CD4-positive, alpha-beta T cell treated with Interferon gamma for 1 hour (primary cell): ENCODE measurements at regions not wholly inside any gene's neighbourhood (a gene's known extent, or its start where the extent isn't known, plus 50 kb on each side); places are given as distances from the start of the nearest gene placed in this dataset.
"Not testable (repeated sequence)": the region's sequence is repeated elsewhere in the genome, so short reads cannot be mapped to it uniquely, and the experiment has no call there.

ENCODE experiments used
- DNase-seq: peaks from one replicate; pipeline ENCODE4 v3.0.0-alpha.2; 2020

DNA sequence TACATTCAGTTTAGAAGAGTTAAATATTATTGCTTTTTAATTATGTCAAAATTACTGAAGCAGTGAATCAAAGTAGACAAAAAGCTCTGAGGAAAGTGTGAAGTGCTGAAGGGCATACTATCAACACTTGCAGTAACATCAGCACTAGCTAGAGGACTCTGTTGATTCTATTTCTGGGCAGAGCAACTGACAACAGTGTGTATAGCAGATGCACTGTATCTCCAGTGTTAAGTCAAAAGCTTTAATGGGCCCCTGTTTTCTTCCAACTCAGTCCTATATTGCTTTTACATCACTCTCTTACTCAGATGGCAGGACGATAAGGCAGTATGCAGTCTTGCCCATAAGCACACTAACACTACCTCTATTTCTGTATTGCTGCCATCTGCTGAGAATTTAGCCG is 435.2 kb upstream of the AMOT start:
- no peak for DNase-seq

DNA sequence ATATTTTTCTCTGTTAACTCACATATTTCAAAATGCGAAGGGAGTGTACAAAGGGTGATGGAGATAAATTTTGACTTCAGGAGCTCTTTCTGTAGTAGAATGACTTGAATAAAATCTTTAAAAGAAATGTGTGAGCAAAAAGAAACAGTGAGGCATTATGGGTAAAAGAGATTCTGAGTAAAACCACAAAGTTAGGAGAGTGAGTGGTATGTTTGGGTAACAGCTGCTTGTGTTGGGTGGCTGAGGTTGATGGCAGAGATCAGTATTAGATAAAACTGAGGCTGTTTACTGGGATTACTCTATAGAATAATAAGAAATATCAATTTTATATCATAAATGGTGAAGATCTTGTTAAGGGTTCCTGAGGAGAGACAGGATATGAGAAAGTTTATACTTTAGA is 434.2 kb upstream of the AMOT start:
- no peak for DNase-seq

- no peak for DNase-seq
Observed at GRCh38 chrX:113274345-113274744, 433.7 kb upstream of the AMOT start.

GRCh38 chrX:113269203-113269602 is 428.6 kb upstream of the AMOT start:
- no peak for DNase-seq

DNA sequence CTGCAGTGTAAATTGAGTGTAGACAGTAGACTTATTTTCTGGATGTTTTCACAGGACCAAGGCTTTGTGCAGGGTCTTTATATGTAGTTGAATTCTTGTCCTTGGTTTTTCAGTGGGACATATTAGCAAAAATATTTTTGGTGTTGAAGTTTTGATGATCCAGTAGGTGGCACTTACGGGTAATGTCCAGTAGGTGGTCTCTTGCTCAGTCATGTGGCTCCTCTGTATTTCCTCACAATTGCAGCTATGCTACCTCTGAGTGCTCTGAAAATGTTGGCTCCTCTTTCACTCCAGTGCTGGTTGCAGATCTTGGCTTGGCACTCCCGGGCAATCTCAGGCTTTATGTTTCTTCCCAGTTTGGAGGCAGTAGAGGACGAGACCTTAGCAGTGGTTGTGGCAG is 419.8 kb upstream of the AMOT start:
- no peak for DNase-seq

GRCh38 chrX:113222305-113222704 is 381.7 kb upstream of the AMOT start:
- DNase-seq, result no peak

DNA sequence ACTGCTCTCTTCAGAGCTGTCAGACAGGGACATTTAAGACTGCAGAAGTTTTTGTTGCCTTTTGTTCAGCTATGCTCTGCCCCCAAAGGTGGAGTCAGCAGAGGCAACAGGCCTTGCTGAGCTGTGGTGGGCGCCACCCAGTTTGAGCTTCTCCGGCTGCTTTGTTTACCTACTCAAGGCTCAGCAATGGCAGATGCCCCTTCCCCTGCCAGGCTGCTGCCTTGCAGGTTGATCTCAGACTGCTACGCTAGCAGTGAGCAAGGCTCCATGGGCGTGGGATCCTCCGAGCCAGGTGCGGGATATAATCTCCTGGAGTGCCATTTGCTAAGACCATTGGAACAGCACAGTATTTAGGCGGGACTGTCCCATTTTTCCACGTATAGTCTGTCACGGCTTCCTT is 371.4 kb upstream of the AMOT start:
- no peak for DNase-seq

DNA sequence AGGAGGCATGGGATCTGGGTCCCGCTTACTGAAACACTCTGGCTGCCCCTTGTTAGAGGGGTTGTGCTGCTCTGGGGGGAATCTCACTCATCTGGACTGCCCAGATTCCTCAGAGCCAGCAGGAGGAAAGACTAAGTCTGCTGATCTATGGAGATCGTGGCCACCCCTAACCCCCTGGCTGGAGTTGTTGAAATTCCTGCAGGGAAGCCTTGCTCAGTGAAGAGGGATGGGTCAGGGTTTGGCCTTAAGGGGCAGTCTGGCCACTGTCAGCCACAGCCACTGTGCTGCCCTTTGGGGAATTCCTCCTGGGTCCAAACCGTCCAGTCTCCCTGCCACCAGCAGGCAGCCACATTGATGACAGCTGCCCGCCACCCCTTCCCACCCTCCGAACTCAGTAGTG is 362.0 kb upstream of the AMOT start:
- no peak for DNase-seq

- DNase-seq, result no peak
Observed at GRCh38 chrX:113195949-113196348, 355.3 kb upstream of the AMOT start.

DNA sequence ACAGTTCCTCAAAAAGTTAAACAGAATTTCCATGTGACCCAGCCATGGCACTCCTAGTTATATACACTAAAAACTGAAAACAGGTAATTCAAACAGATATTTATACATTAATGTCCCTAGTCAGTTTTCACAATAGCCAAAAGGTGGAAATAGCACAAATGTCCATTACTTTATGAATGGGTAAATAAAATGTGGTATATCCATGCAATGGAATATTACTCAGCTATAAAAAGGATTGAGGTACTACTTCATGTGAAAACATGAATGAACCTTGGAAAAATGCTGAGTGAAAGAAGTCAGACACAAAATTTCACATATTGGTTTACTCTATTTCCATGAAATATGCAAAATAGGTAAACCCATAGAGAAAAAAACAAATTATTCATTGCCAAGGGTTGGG is 351.8 kb upstream of the AMOT start:
- no peak for DNase-seq

- DNase-seq, result no peak
Observed at GRCh38 chrX:113157496-113157895, 316.9 kb upstream of the AMOT start.

DNA sequence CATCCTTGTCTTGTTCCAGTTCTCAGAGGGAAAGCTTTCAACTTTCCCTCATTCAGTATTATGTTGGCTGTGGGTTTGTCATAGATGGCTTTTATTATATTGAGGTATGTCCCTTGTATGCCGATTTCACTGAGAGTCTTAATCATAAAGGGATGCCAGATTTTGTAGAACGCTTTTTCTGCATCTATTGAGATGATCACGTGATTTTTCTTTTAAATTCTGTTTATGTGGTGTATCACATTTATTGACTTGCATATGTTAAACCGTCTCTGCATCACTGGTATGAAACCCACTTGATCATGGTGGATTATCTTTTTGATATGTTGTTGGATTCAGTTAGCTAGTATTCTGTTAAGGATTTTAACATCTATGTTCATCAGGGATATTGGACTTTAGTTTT is 313.7 kb upstream of the AMOT start:
- DNase-seq, result not testable (repeated sequence)

GRCh38 chrX:113136836-113137235 is 296.2 kb upstream of the AMOT start:
- DNase-seq, result no peak

DNA sequence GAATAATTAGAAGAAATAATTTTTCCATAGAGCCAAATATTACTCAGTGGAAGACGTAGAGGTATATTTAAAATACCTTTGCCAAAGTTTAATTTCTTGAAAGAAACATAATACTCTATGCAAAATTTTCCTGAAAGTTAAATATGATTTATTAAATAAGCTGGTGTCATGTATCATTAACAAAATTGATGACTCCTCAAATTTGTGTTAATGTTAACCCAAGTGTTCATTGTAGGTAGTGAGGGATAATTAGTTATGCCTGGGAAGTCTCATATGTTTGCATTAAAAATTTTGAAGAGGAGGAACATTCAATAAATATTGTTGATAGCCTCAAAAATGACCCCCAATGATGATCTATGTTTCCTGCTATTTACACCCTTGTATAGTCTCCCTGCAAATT is 292.7 kb upstream of the AMOT start:
- no peak for DNase-seq

DNA sequence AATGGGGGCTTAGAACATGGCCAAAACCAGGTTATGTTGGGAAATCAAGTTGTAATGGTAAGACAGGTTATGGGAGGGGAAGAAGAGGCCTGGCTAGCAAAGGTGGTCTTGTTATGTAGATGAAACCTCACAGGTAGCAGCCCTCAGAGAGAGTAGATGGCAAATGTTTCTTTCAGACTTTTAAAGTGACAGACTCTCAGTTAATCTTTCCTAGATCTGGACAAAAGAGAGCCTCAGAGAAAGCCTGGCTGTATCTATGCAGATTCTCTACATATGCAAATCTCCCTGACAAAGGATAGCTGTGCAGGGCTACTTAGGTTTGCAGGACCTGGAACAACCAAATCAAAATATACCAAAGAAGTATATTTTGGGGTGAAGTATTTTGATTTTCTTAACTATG is 284.1 kb upstream of the AMOT start:
- no peak for DNase-seq

DNA sequence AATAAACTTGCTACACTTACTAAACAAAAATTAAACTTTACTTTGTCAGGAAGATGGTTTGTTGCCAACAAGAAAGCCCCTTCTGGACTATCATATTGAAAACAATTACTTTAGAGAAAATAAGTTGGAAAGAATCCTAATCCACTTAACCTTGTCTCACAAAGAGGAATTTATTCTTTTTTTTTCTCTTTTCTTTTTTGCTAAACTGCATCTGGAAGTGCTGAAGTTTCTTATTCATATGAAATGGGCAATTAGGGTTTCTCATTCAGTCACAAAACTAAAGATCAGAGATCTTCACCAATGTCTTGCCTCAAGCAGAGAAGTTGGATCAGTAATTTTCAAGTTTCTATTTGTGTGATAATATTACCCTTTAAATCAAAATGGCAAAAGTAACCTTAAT is 234.9 kb upstream of the AMOT start:
- DNase-seq, result no peak

DNA sequence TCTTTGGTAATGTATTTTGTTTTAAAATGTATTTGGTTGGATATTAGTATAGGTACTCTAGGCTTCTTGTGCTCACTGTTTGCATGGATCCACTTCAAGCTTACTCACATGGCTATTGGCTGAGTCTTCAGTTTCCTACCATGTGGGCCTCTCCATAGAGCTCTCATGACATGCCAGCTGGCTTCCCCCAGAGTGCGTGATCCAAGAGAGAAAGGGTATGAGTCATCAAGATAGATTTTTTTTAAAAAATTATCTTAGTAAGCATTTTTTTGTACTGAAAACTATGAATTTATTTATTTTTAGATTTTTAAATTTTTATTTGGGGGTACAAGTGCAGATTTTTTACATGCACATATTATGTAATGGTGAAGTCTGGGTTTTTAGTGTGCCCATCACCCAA is 219.1 kb upstream of the AMOT start:
- DNase-seq, result no peak

- no peak for DNase-seq
Observed at GRCh38 chrX:113058634-113059033, 218.0 kb upstream of the AMOT start.

DNA sequence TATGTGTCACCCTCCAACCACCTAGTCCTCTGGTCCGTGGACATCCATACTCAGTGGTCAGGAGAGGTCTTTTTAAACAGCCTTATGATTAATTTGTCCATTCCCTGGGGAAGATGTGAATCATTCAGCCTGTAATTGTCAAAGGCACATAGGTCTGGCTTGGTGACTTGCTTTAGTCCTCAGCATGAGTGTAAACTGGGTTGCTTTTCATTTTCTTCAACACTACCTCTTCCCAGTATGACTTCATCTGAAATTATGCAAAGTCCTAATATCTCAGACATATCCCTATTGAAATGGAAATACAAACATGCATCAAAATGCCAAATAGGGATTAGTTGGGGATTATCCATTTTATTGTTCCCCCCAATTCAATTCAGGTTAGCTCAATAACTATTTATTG is 208.3 kb upstream of the AMOT start:
- no peak for DNase-seq

GRCh38 chrX:113048480-113048879 is 207.8 kb upstream of the AMOT start:
- no peak for DNase-seq

DNA sequence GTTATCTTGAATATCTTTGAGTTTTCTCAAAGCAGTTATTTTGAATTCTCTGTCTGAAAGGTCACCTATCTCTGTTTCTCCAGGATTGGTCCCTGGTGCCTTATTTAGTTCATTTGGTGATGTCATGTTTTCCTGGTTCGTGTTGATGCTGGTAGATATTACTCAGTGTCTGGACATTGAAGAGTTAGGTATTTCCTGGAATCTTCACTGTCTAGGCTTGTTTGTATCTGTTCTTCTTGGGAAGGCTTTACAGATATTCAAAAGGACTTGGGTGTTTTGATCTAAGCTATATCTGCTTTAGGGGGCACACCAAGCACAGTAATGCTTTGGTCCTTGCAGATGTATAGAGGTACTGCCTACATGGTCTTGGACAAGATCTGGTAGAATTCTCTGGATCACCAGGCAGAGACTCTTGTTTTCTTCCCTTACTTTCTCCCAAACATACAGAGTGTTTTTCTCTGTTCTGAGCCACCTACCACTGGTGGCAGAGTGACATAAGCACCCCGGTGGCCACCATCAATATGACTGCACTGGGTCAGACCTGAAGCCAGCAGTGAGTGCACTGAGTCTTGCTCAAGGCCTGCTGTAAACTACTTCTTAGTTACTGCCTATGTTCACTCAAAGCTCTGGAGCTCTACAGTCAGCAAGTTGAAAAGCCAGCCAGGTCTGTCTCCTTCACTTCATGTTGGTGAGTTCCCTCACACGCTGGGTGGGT is 193.5 kb upstream of the AMOT start:
- DNase-seq, result no peak

DNA sequence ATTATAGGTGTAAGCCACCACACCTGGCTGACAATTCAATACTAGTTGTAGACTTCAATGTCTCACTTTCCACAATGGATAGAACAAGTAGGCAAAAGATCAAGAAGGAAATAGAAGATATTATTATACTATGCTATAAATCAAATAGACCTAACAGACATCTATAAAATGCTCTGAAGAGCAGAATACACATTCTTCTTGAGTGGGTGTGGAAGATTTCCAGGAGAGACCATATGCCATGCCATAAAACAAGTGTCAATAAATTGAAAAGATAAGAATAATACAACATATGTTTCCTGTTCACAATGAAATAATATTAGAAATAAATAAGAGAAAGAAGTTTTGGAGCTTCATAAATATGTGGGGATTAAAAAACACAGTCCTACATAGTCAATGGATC is 179.3 kb upstream of the AMOT start:
- DNase-seq, result no peak

DNA sequence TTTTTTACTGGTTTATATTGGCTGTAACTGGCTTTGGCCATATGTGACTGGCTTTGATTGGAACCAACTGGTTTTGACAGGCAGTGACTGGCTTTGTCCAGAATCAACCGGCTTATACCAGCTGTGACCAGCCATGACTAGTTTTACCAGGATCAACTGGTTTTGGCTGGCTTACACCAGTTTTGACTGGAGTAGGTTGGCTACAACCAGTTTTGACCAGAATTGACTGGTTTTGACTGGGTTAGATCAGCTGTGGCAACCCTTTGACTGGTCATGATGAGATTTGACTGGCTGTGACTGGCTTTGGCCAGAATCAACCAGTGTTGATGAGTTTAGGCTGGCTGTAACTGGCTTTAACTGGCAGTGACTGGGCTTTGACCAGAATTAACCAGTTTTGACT is 169.2 kb upstream of the AMOT start:
- no peak for DNase-seq

DNA sequence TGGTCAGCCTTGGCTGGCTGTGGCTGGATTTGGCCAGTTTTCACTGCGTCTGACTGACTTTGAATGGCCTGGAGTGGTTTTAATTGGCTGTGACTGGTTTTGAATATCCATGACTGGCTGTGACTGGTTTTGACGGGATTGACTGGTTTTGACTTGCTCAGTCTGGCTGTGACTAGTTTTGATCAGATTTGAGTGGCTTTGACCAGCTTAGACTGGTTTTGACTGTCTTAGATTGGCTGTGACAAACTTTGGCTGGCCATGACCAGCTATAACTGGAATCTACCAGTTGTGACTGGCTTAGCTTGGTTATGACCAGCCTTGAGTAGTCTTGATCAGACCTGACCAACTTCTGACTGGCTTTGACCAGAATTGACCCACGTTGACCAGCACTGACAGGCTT is 168.4 kb upstream of the AMOT start:
- no peak for DNase-seq

GRCh38 chrX:113001836-113002235 is 161.2 kb upstream of the AMOT start:
- DNase-seq, result no peak

DNA sequence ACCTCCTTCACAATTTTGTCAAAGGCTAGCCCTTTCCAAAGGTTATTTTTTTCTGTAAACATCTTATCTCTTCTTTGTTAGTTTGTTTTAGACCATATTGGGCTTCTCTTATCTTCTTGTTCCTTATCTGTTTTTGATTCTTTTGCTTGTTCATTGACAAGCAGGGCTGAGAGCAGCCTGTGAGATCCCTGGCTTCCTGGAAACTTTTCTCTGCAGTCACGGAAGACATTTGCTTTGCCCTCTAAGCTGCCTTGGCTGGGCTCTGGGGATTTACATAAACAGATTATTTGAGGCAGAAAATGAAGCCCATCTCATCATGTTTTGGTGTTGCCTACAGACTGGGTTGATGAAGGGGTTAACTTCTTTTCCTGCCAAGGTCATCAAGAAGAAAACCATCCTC is 157.4 kb upstream of the AMOT start:
- DNase-seq, result no peak
